ENCODE measurements at regions not wholly inside any gene's neighbourhood (a gene's known extent, or its start where the extent isn't known, plus 50 kb on each side); places are given as distances from the start of the nearest gene placed in this dataset.

DNA sequence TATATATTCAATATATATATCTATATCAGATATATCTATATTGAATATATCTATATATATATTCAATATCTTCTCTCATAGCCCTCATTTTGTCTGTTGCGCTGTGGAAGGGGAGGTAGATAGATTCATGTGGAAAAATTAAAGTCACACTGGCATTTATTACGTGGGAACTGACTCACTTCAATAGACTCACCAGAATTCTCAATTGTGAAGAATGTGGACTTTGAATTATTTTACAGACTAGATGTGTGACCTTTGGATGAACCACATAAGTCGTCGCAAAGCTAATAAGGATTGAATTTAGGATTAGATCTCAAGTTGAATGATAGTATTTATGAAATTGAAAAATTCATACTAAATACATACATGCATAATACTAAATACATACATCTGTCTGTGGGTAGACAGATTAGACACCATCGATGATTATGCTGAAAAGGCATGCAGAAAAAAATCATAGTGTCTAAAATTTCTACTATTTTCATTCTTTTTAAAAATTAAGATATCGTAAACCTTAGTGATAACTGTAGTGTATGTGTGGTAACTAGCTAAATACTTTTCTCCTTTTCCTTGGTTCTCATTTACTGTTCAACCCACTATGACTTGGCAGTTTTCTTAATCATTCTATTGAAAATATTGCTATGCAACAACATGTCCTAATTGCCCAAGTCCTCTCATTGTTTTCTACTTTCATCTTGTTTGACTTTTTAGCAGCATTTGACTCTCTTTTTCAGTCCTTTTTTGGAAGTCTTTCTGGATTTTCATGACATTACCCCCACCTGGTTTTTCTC, 61.8 kb upstream of the A1CF start:
- no peak for TF ChIP-seq ZNF274 (IDR thresholded peaks at IDR 0.05; ENCODE audit: low read depth, low read length)
- no peak for TF ChIP-seq SUZ12 (IDR thresholded peaks at IDR 0.05; ENCODE audit: extremely low read depth, insufficient read depth, insufficient read length)
- TF ChIP-seq YY1 (IDR thresholded peaks at IDR 0.05; ENCODE audit: insufficient read depth, insufficient read length): no peak

All from NT2/D1 (cell line).